Hepatocyte (in vitro differentiated cells): ENCODE measurements at regions not wholly inside any gene's neighbourhood (a gene's known extent, or its start where the extent isn't known, plus 50 kb on each side); places are given as distances from the start of the nearest gene placed in this dataset.

Experiments
- CTCF ChIP-seq: fragments of 200-600 bp; sonication (generic); IDR thresholded peaks from 2 replicates; pipeline ENCODE4 v1.5.1; 2016; ENCODE audit warnings: antibody characterized with exemption, mild to moderate bottlenecking; ENCODE audit not compliant: poor library complexity
- EZH2 ChIP-seq: fragments of 200-600 bp; sonication (generic); IDR thresholded peaks from 2 replicates; pipeline ENCODE4 v1.6.1; 2016; ENCODE audit warnings: antibody characterized with exemption, mild to moderate bottlenecking, borderline replicate concordance

GRCh38 chr3:5448246-5448645 is 260.7 kb downstream of the EDEM1 start:
- TF ChIP-seq EZH2 (no peak), CTCF (no peak)
